IMR-90 (cell line): ENCODE measurements at regions not wholly inside any gene's neighbourhood (a gene's known extent, or its start where the extent isn't known, plus 50 kb on each side); places are given as distances from the start of the nearest gene placed in this dataset.
A peak's percentile ranks its signal among the peaks of the same experiment; 100 is the strongest.

Experiments
- ATAC-seq: fragments of 200-7000 bp; cut with Tn5 transposase; 2 replicates; pipeline ENCODE4 v1.9.1; 2020; ENCODE audit warnings: low read depth, mild to moderate bottlenecking, moderate library complexity
- BruUV-seq: library from RNA; stranded (reverse); fragments of 400-500 nt; replicated peaks from 2 replicates; lab custom pipeline; 2021; lab: Mats Ljungman, UMichigan
- CTCF ChIA-PET: fragments of 300-600 bp; formaldehyde crosslinking; extraction: SDS; loops from one replicate; lab custom pipeline; 2021; ENCODE audit warnings: antibody characterized with exemption; lab: Yijun Ruan, JAX
- POLR2A ChIA-PET: fragments of 300-600 bp; sonication (Branson Sonifier 250); formaldehyde crosslinking; loops from one replicate; lab custom pipeline; 2022; ENCODE audit warnings: antibody characterized with exemption; ENCODE audit not compliant: unreplicated experiment; lab: Charles Lee
- DNase-seq: peaks from one replicate; pipeline ENCODE4 v3.0.0; 2013
- H2AFZ ChIP-seq: replicated peaks from 2 replicates; pipeline ENCODE3; 2013; ENCODE audit warnings: low read length, mild to moderate bottlenecking; ENCODE audit not compliant: poor library complexity
- H2AK5ac ChIP-seq: 2 replicates; pipeline ENCODE4 v1.6.1; 2013; ENCODE audit warnings: low read depth, low read length, inconsistent platforms
- H2AK9ac ChIP-seq: replicated peaks from 2 replicates; pipeline ENCODE3; 2013; ENCODE audit warnings: mild to moderate bottlenecking, low read depth, low read length, moderate library complexity; ENCODE audit not compliant: poor library complexity
- H2BK120ac ChIP-seq: 2 replicates; pipeline ENCODE4 v1.6.1; 2013; ENCODE audit warnings: low read depth, low read length, inconsistent platforms
- H2BK15ac ChIP-seq: 3 replicates; pipeline ENCODE4 v1.6.1; 2013; ENCODE audit warnings: low read depth, low read length, inconsistent platforms
- H2BK20ac ChIP-seq: 2 replicates; pipeline ENCODE4 v1.6.1; 2013; ENCODE audit warnings: low read depth, mild to moderate bottlenecking, inconsistent platforms, low read length, moderate library complexity
- H2BK5ac ChIP-seq: 2 replicates; pipeline ENCODE4 v1.6.1; 2013; ENCODE audit warnings: mild to moderate bottlenecking, low read depth, low read length, inconsistent platforms; ENCODE audit not compliant: poor library complexity, severe bottlenecking
- H3K14ac ChIP-seq: replicated peaks from 2 replicates; pipeline ENCODE4 v1.6.1; 2013; ENCODE audit warnings: low read depth, low read length, inconsistent platforms
- H3K18ac ChIP-seq: 2 replicates; pipeline ENCODE4 v1.6.1; 2013; ENCODE audit warnings: low read depth, low read length, control low read depth
- H3K23ac ChIP-seq: 2 replicates; pipeline ENCODE4 v1.6.1; 2013; ENCODE audit warnings: low read depth, low read length, inconsistent platforms
- H3K27ac ChIP-seq: 2 replicates; pipeline ENCODE4 v1.5.1; 2013; ENCODE audit warnings: mild to moderate bottlenecking, control low read depth, low read length; ENCODE audit not compliant: insufficient read depth
- H3K27me3 ChIP-seq: 2 replicates; pipeline ENCODE4 v1.6.1; 2013; ENCODE audit warnings: low read length; ENCODE audit not compliant: control insufficient read depth, insufficient read depth
- H3K36me3 ChIP-seq: 2 replicates; pipeline ENCODE4 v1.6.1; 2013; ENCODE audit warnings: low read length, mixed read lengths; ENCODE audit not compliant: control insufficient read depth, insufficient read depth
- H3K4ac ChIP-seq: 2 replicates; pipeline ENCODE4 v1.6.1; 2013; ENCODE audit warnings: low read depth, low read length, inconsistent platforms
- H3K4me1 ChIP-seq: 2 replicates; pipeline ENCODE4 v1.6.1; 2013; ENCODE audit warnings: low read length, mixed read lengths; ENCODE audit not compliant: control insufficient read depth, insufficient read depth
- H3K4me2 ChIP-seq: 2 replicates; pipeline ENCODE4 v1.6.1; 2013; ENCODE audit warnings: low read depth, mild to moderate bottlenecking, control low read depth, low read length, moderate library complexity
- H3K4me3 ChIP-seq: 2 replicates; pipeline ENCODE4 v1.5.1; 2013; ENCODE audit warnings: low read depth, mild to moderate bottlenecking, control low read depth, low read length, moderate library complexity; ENCODE audit not compliant: insufficient read depth
- H3K56ac ChIP-seq: 2 replicates; pipeline ENCODE4 v1.6.1; 2013; ENCODE audit warnings: low read length, inconsistent platforms; ENCODE audit not compliant: insufficient read depth; ENCODE audit errors: extremely low read depth
- H3K79me1 ChIP-seq, 2 experiments: 2 replicates each; pipeline ENCODE4 v1.6.1; 2013; ENCODE audit warnings: low read length in 2 of 2, inconsistent platforms in 1 of 2, low read depth in 1 of 2
- H3K9ac ChIP-seq: 2 replicates; pipeline ENCODE4 v1.6.1; 2013; ENCODE audit warnings: low read depth, low read length, control low read depth
- H3K9me1 ChIP-seq: 2 replicates; pipeline ENCODE4 v1.6.1; 2013; ENCODE audit warnings: low read length, inconsistent platforms; ENCODE audit not compliant: insufficient read depth
- H3K9me3 ChIP-seq: 2 replicates; pipeline ENCODE4 v1.6.1; 2013; ENCODE audit warnings: low read length; ENCODE audit not compliant: control insufficient read depth, insufficient read depth
- H4K20me1 ChIP-seq: 2 replicates; pipeline ENCODE4 v1.6.1; 2013; ENCODE audit warnings: low read length, inconsistent platforms; ENCODE audit not compliant: insufficient read depth
- H4K5ac ChIP-seq: 2 replicates; pipeline ENCODE4 v1.6.1; 2013; ENCODE audit warnings: mild to moderate bottlenecking, low read depth, low read length, control low read depth
- H4K8ac ChIP-seq, 2 experiments: 2 replicates each; pipeline ENCODE4 v1.6.1; 2013; ENCODE audit warnings: low read depth in 2 of 2, low read length in 2 of 2, control low read depth in 1 of 2, inconsistent platforms in 1 of 2
- H4K91ac ChIP-seq: 2 replicates; pipeline ENCODE4 v1.6.1; 2013; ENCODE audit warnings: low read depth, low read length, inconsistent platforms; ENCODE audit not compliant: insufficient read depth
- CEBPB ChIP-seq: IDR thresholded peaks from 2 replicates; pipeline ENCODE4 v1.6.1; 2012; ENCODE audit warnings: low read depth, low read length, improper control_type of control experiment
- FOS ChIP-seq: fragments of 150-350 bp; IDR thresholded peaks from 2 replicates; pipeline ENCODE4 v1.6.1; 2016; ENCODE audit warnings: low read depth, low read length
- MAZ ChIP-seq: IDR thresholded peaks from 2 replicates; pipeline ENCODE4 v1.6.1; 2012; ENCODE audit warnings: low read depth, mild to moderate bottlenecking, low read length, improper control_type of control experiment, moderate library complexity, borderline replicate concordance
- MXI1 ChIP-seq: IDR thresholded peaks from 2 replicates; pipeline ENCODE4 v1.6.1; 2012; ENCODE audit warnings: low read depth, mild to moderate bottlenecking, low read length, moderate library complexity, borderline replicate concordance
- RAD21 ChIP-seq: IDR thresholded peaks from 2 replicates; pipeline ENCODE4 v1.6.1; 2012; ENCODE audit warnings: low read length, improper control_type of control experiment
- RCOR1 ChIP-seq: IDR thresholded peaks from 2 replicates; pipeline ENCODE4 v1.6.1; 2012; ENCODE audit warnings: mild to moderate bottlenecking, low read length, improper control_type of control experiment; ENCODE audit not compliant: insufficient replicate concordance
- RFX5 ChIP-seq: IDR thresholded peaks from 2 replicates; pipeline ENCODE4 v1.8.0; 2012; ENCODE audit warnings: low read depth, mild to moderate bottlenecking, low read length, moderate library complexity
- SMC3 ChIP-seq: fragments of 150-350 bp; IDR thresholded peaks from 2 replicates; pipeline ENCODE4 v1.6.1; 2016; ENCODE audit warnings: low read depth, mild to moderate bottlenecking, antibody characterized with exemption, low read length, moderate library complexity
- WGBS, 2 experiments: methylation state at CpG; one replicate each; pipeline versions ENCODE4 v1.1.5 to v1.1.7; 2013; ENCODE audit warnings: missing lambda C conversion rate in 2 of 2; ENCODE audit not compliant: insufficient read length in 1 of 2; ENCODE audit errors: extremely low coverage in 2 of 2; 5-methylcytosine and 5-hydroxymethylcytosine counted together
- dilution Hi-C: fragments of 300-500 bp; cut with HindIII; formaldehyde crosslinking; loops from one replicate; pipeline ENCODE4 v1.14.3; 2018; ENCODE audit warnings: low sequenced_read_pairs; ENCODE audit not compliant: unreplicated experiment
- in situ Hi-C: fragments of 300-500 bp; cut with MboI; formaldehyde crosslinking; loops from 3 replicates; pipeline ENCODE4 v1.14.3; 2019; ENCODE audit warnings: low sequenced_read_pairs, inconsistent platforms, mixed read lengths
- intact Hi-C: fragments of 100-400 bp; cut with micrococcal nuclease; formaldehyde crosslinking; loops from 2 replicates; pipeline ENCODE4 v1.10.0; 2022
- TF ChIP-seq, protein P1 (sequence below): fragments of 150-350 bp; IDR thresholded peaks from 2 replicates; pipeline ENCODE4 v1.6.1; 2017; ENCODE audit warnings: mild to moderate bottlenecking, antibody characterized with exemption, low read length, low read depth

DNA sequence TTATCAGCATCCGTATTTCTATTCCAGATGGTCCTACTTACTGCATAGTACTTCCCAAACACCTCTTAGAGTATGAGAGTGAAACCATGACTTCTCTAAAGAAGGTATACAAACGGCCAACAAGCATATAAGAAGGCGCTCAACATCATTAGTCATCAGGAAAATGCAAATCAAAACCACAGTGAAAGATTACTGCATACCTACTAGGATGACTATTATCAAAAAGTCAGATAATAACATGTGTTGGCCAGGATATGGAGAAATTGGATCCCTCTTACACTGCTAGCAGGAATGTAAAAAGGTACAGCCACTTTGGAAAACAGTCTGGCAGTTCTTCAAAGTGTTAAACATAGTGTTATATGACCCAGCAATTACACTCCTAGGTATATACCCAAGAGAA lies 215.3 kb upstream of the CXorf66 start:
- Histone ChIP-seq H3K9me3 (no peaks in the 10 kb centered on the region), H3K56ac (no peak overlapping the region), H3K27ac (no peak overlapping the region), H3K4me3 (no peak overlapping the region), H3K36me3 (no peaks in the 10 kb centered on the region), H4K91ac (no peak overlapping the region), H3K14ac (no peak overlapping the region), H3K9ac (no peak overlapping the region), H3K4ac (no peak overlapping the region), H2BK15ac (no peak overlapping the region), H4K20me1 (no peaks in the 10 kb centered on the region), H2AK5ac (no peak overlapping the region), H3K79me1 (no peaks in the 10 kb centered on the region), H2BK5ac (no peak overlapping the region), H3K9me1 (no peaks in the 10 kb centered on the region), H3K4me1 (no peaks in the 10 kb centered on the region), H3K18ac (no peak overlapping the region), H4K8ac (no peak overlapping the region), H3K23ac (no peak overlapping the region), H3K27me3 (no peaks in the 10 kb centered on the region), H2BK120ac (no peak overlapping the region), H2AFZ (no peak overlapping the region), H4K5ac (no peak overlapping the region), H2AK9ac (no peak overlapping the region), H2BK20ac (no peak overlapping the region), H3K4me2 (no peak overlapping the region)
- intact Hi-C loops (no loop called here), dilution Hi-C loops (no loop called here), in situ Hi-C loops (no loop called here)
- WGBS, 2 experiments, result no CpG with 5 or more reads among the region's 3 CpGs
- ChIA-PET POLR2A (no interaction called here), CTCF (no interaction called here)
- DNase-seq (peak; percentile 82), ATAC-seq (peak; percentile 69)
- BruUV-seq, result no TSS peak
- TF ChIP-seq MXI1 (no peak), CEBPB (0 out of 2 replicates have a peak, but pooled peaks have one; percentile 20), RCOR1 (no peak), RAD21 (no peak), RFX5 (no peak), MAZ (no peak), SMC3 (no peak), FOS (peak; percentile 21; the same call in 1 of the 2 replicates)
- TF ChIP-seq, protein P1, sequence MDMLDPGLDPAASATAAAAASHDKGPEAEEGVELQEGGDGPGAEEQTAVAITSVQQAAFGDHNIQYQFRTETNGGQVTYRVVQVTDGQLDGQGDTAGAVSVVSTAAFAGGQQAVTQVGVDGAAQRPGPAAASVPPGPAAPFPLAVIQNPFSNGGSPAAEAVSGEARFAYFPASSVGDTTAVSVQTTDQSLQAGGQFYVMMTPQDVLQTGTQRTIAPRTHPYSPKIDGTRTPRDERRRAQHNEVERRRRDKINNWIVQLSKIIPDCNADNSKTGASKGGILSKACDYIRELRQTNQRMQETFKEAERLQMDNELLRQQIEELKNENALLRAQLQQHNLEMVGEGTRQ, result no peak
